Lower lobe of right lung (tissue), 2 donors: ENCODE measurements at regions not wholly inside any gene's neighbourhood (a gene's known extent, or its start where the extent isn't known, plus 50 kb on each side); places are given as distances from the start of the nearest gene placed in this dataset.

Experiments used
- ATAC-seq, 2 donors: fragments of 200-7000 bp; cut with Tn5 transposase; one replicate each; pipeline ENCODE4 v1.9.1; 2020 to 2022; ENCODE audit warnings: mild to moderate bottlenecking in 2 of 2, moderate library complexity in 2 of 2
- DNase-seq: peaks from one replicate; pipeline ENCODE4 v3.0.0-alpha.2; 2020
- H3K27ac ChIP-seq: fragments of 200-600 bp; one replicate; pipeline ENCODE4 v1.8.0; 2022
- H3K27me3 ChIP-seq: fragments of 200-600 bp; one replicate; pipeline ENCODE4 v1.8.0; 2022; ENCODE audit warnings: low read depth
- H3K36me3 ChIP-seq: fragments of 200-600 bp; one replicate; pipeline ENCODE4 v1.8.0; 2022; ENCODE audit warnings: mild to moderate bottlenecking
- H3K4me1 ChIP-seq: fragments of 200-600 bp; one replicate; pipeline ENCODE4 v1.8.0; 2022
- H3K4me3 ChIP-seq: fragments of 200-600 bp; one replicate; pipeline ENCODE4 v1.8.0; 2022; ENCODE audit warnings: mild to moderate bottlenecking
- H3K9me3 ChIP-seq: fragments of 200-600 bp; one replicate; pipeline ENCODE4 v1.8.0; 2022
- intact Hi-C: fragments of 100-400 bp; cut with DNase I; formaldehyde crosslinking; loops from one replicate; pipeline ENCODE4 v1.11.0; 2022
- TF ChIP-seq, protein P1 (sequence below): fragments of 200-600 bp; IDR thresholded peaks from one replicate; pipeline ENCODE4 v1.8.0; 2022; ENCODE audit warnings: antibody characterized with exemption, mild to moderate bottlenecking
- donor health status: DM: no; HTN: yes; CAD: no; lungs with severe emphysema.

DNA sequence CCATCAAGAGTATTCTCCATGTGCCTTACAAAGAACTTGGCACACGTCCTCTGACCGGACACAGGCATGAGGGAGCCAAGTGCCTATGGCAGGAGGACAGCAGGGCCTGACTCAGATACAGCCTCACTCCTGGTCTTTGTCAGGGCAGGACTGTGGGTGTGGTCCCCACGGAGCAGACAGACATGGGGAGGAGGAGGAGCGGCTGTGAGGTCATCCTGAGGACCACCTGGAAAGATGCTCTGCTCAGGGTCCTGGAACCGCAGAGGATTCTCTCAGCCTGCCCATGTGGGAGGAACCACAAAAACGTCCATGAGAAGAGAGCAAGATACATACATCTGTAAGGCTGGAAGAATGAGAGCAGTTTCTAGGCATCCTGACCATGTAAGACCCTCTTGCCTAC, 576.3 kb downstream of the BRD1 start:
- H3K4me3 ChIP-seq, result no peak overlapping the region

DNA sequence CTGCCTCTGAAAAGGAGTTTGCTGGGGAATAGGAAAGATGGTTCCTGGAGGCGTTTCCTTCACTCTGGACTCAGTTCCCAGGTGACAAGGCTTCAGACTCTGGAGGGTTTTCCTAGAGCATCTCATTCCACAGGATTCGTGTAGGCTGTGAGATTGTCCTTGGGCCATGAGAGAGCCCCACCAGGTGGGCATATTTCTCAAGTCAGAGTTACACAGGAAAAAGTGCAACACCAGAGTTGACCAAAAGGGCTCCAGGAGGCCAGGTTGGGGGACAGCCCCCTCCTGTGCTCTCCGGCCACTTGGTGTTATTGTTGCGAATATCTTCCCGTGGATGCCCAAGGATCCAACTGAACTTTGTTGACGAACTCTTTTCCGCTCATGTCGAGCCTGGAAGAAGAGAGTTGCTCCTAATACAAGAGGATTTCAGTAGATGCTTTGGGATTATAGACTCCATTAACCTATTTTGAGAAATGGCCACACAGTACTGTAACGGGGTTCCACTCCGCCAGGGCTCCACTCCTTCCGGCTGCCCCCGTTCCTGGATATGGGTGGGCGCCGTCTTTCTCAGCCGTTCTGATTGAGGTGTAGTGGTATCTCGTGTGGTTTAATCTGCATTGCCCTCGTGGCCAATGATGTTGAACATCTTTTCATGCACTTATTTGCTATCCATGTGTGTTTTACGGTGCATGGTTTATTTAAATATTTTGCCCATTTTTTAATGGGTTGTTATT, 580.3 kb downstream of the BRD1 start:
- no peak for ATAC-seq
- H3K4me3 ChIP-seq, result no peak overlapping the region
- H3K36me3 ChIP-seq, result no peaks in the 10 kb centered on the region
- no peaks in the 10 kb centered on the region for H3K4me1 ChIP-seq
- no peak for DNase-seq
- no peaks in the 10 kb centered on the region for H3K9me3 ChIP-seq
- TF ChIP-seq, protein P1, sequence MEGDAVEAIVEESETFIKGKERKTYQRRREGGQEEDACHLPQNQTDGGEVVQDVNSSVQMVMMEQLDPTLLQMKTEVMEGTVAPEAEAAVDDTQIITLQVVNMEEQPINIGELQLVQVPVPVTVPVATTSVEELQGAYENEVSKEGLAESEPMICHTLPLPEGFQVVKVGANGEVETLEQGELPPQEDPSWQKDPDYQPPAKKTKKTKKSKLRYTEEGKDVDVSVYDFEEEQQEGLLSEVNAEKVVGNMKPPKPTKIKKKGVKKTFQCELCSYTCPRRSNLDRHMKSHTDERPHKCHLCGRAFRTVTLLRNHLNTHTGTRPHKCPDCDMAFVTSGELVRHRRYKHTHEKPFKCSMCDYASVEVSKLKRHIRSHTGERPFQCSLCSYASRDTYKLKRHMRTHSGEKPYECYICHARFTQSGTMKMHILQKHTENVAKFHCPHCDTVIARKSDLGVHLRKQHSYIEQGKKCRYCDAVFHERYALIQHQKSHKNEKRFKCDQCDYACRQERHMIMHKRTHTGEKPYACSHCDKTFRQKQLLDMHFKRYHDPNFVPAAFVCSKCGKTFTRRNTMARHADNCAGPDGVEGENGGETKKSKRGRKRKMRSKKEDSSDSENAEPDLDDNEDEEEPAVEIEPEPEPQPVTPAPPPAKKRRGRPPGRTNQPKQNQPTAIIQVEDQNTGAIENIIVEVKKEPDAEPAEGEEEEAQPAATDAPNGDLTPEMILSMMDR, result no peak
- intact Hi-C loops, result no loop called here
- peaks cover 5% of the 10 kb centered on the region for H3K27me3 ChIP-seq
- H3K27ac ChIP-seq, result no peak overlapping the region

More for the DNA sequence above, 576.3 kb downstream of the BRD1 start:
- no peaks in the 10 kb centered on the region for H3K36me3 ChIP-seq
- H3K27me3 ChIP-seq, result peaks cover 11% of the 10 kb centered on the region
- ATAC-seq, result no peak
- no peak overlapping the region for H3K27ac ChIP-seq
- no peak for DNase-seq
- intact Hi-C loops, result no loop called here
- TF ChIP-seq, protein P1, result no peak
- H3K9me3 ChIP-seq, result no peaks in the 10 kb centered on the region
- H3K4me1 ChIP-seq, result no peaks in the 10 kb centered on the region

DNA sequence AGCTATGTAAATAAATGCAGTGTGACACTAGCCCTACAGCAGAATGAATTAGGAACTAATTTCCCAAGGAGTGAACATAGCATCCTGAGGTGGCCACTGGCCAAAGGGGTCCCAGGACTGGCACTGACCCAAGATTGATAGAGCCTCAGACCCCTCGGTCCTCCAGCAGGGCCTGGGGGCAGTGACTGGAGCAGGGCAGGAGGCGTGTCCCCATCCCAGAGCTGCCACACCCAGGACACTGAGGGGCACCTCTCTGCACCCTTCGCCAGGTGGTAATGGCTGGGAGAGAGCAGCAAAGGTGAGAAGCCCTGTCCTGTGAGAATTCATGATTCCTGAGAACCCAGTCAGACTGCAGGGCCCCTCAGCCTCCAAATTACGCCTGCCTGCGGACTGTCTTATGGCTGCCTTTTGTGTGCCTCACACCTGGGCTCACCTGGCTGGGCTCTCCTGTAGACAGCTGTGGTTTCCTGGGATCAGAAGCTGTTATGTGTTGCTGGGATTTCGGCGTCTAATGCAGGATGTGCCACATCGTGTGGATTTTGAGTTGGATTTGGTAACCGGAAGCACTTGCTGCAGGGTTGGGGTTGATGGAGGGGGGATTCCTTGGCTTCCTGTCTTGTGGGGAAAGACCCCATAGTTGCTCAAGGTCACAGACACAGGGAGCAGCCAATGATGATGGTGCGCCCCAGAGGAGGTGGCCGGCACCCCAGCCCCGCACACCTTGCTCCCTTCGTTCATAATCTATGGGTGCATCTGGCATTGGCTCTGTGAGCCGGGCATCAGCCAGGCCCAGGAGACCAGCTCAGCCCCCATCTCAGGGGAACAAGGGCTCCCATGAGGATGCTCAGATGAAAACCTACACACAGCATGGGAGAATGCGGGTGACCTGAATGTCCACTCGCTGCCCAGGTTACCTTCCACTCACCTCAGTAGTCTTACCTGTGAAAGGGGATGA, 582.9 kb downstream of the BRD1 start:
- Histone ChIP-seq H3K27ac (no peak overlapping the region), H3K9me3 (no peaks in the 10 kb centered on the region), H3K27me3 (peaks cover 5% of the 10 kb centered on the region), H3K36me3 (no peaks in the 10 kb centered on the region), H3K4me1 (no peaks in the 10 kb centered on the region), H3K4me3 (no peak overlapping the region)
- TF ChIP-seq, protein P1, result no peak
- ATAC-seq (no peak), DNase-seq (no peak)
- intact Hi-C loops, result no loop called here

DNA sequence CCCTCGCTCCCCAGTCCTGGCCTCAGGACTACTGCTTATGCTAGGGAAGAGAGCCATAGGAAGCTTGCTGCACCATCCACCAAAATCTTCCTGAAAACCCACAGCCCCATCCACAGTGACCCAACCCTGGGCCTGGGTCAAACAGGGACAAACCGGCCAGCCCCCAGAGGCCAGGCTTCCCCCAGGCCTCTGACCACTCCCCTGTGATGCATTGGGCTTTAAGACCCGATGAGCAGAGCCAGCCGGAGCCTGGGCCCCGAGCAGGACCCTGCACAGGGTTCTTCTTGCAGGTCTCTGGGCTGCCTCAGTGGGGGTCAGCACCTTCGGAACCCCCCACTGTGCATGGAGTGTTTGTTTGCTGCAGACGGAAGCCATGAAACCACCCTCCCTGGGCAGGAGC, 583.7 kb downstream of the BRD1 start:
- Histone ChIP-seq H3K9me3 (no peaks in the 10 kb centered on the region), H3K4me1 (no peaks in the 10 kb centered on the region), H3K4me3 (no peak overlapping the region), H3K36me3 (no peaks in the 10 kb centered on the region), H3K27me3 (peaks cover 5% of the 10 kb centered on the region), H3K27ac (no peak overlapping the region)
- TF ChIP-seq, protein P1, result no peak
- no peak for ATAC-seq
- no peak for DNase-seq
- intact Hi-C loops, result no loop called here

DNA sequence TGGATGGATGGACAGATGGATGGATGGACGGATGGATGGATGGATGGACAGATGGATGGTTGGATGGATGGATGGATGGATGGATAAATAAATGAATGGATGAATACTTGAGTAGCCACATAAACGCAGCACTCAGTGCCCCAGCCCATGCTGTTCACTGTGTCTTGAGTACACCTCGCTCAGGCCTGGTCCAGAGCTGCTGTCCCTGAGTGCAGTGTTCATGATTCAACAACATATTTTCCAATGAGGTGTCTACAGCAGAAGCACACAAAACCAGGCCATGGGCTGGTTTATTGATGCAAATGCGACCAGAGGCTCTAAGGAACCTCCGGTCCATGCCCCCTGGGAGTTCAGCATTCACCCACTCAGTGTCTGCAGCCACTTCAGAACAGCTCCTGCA, 584.3 kb downstream of the BRD1 start:
- DNase-seq, result no peak
- Histone ChIP-seq H3K27ac (no peak overlapping the region), H3K27me3 (peaks cover 5% of the 10 kb centered on the region), H3K4me3 (no peak overlapping the region), H3K9me3 (no peaks in the 10 kb centered on the region), H3K4me1 (no peaks in the 10 kb centered on the region), H3K36me3 (no peaks in the 10 kb centered on the region)
- TF ChIP-seq, protein P1, result no peak
- intact Hi-C loops, result no loop called here
- no peak for ATAC-seq
